Left kidney (tissue), 1 donor: ENCODE measurements at regions not wholly inside any gene's neighbourhood (a gene's known extent, or its start where the extent isn't known, plus 50 kb on each side); places are given as distances from the start of the nearest gene placed in this dataset.

Source experiments
- DNase-seq: peaks from one replicate; pipeline ENCODE4 v3.0.0-alpha.2; 2013

DNA sequence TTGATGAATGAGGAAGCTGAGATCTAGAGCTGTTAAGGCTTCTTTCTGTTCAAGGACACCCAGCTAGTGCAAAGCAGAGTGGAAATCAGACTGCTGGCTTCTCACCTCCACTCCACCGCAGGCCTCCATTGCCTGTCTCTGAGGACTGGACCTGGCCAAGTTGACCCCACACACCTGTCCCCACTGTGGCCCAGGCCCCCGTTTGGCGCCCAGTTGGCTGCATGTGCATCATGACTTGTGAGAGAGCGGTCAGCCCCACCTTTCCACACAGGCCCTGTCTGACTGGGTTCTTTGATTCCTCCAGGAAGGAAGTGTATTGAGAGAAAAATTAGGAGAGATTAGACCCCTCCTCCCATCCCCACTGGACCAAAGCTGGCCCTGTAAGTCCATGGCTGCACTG is 206.3 kb upstream of the TLE3 start:
- no peak for DNase-seq

GRCh38 chr15:70302360-70302759 is 204.6 kb upstream of the TLE3 start:
- DNase-seq, result no peak

- no peak for DNase-seq
Observed at GRCh38 chr15:70301396-70301795, 203.7 kb upstream of the TLE3 start.

GRCh38 chr15:70299931-70300869 is 202.5 kb upstream of the TLE3 start:
- no peak for DNase-seq

- no peak for DNase-seq
Observed at GRCh38 chr15:70297465-70298058, 199.8 kb upstream of the TLE3 start.

DNA sequence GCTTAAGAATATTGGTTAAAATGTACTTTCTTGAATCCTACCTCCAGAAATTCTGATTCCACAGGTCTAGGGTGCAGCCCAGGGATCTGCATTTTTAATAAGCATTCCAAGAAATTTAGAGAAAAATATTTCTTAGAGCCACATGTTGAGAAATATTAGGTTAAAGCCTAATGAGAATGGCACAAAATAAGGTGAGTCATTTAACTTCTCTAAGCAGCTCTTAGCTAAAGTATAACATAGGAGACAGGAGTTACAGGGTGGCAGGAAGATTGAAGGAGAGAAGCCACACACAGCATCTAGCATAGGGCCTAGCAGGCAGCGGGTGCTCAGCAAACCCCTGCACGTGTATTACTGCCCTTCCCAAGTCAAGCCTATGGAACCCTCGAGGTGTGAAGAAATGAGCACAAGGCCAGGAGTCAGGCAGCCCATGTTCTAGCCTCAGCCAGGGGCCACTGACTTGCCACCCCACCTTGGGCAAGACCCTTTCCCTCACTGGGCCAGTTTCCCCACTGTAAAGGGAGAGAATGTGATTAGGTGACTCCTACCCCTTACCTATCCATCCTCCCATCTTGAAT is 197.1 kb upstream of the TLE3 start:
- no peak for DNase-seq

DNA sequence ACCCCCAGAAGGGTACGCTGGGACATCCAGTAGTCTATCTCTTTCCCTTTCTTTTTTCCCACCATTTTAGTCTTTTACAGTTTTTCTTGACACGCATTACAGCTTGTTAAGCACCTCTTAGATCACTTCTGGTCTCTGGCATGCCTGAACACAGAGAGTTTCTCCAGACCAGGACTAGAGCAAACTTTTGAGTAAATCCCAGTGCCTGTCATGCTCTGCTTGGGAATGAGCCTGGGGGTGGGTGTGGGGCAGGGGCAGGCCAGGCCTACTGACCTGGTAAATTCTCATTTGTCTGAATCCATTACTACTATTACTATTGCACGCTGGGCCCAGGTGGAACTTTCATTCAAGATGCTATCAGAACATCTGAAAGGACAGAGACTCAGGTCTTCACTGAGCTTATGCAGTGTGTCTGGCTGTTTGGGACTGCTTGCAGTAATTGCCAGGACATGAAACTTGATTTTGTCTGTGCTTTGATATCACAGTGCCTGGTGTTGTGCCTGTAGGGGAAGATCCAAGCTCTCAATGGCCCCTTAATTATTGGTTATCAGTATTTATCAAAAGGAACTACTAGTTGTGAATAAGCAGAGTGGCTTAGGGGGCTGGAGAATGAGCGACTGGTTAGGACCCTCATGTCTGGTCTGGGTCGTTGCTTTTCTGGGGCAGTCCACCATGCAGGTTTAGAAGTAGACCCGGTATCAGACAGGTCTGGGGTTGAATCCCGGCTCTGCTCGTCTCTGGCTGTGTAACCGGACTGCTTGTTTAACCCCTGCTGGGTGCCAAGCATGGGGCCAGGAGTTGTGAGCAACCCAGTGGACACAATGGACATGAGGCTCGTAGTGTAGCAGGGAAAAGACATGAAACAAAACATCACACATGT is 196.1 kb upstream of the TLE3 start:
- DNase-seq, result no peak

GRCh38 chr15:70293138-70293537 is 195.4 kb upstream of the TLE3 start:
- DNase-seq, result no peak

- no peak for DNase-seq
Observed at GRCh38 chr15:70292076-70292760, 194.5 kb upstream of the TLE3 start.

DNA sequence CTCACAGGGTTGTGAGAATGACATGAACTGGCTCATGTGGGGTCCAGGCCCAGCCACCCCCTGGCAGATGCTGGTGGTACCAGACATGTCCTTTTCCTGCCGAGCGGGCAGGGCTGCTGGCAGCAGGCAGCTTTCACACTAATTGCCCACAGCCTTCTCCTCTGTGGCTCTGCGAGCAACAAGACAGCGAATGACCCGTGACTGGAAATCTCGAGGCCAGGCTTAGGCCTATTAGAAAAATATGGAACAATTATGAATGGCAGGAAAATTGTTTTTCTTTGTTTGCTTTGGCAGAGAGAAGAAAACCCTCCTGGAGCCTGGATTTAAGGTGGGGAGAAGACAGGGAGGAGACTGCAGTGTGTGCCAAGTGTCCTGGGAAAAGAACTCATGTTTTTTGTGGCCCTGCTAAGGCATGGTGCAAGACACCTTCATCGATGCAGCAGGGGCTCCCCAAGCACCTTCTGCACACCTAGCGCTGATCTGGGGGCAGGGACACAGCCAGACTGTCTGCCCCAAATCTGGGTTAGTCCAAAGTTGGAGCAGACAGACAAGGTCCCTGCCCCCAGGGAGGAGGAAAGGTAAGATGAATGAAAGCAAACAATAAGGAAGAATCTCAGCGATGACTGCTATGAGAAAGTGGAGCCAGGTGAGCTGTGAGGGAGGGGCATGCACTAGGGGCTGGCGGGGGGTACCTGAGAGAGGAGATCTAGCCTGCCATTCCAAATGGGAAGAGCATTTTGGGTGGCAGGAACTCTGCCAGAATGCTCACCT is 193.8 kb upstream of the TLE3 start:
- no peak for DNase-seq

GRCh38 chr15:70290708-70291107 is 193.0 kb upstream of the TLE3 start:
- no peak for DNase-seq

GRCh38 chr15:70289191-70289955 is 191.7 kb upstream of the TLE3 start:
- DNase-seq, result no peak

- no peak for DNase-seq
Observed at GRCh38 chr15:70286113-70286806, 188.5 kb upstream of the TLE3 start.

DNA sequence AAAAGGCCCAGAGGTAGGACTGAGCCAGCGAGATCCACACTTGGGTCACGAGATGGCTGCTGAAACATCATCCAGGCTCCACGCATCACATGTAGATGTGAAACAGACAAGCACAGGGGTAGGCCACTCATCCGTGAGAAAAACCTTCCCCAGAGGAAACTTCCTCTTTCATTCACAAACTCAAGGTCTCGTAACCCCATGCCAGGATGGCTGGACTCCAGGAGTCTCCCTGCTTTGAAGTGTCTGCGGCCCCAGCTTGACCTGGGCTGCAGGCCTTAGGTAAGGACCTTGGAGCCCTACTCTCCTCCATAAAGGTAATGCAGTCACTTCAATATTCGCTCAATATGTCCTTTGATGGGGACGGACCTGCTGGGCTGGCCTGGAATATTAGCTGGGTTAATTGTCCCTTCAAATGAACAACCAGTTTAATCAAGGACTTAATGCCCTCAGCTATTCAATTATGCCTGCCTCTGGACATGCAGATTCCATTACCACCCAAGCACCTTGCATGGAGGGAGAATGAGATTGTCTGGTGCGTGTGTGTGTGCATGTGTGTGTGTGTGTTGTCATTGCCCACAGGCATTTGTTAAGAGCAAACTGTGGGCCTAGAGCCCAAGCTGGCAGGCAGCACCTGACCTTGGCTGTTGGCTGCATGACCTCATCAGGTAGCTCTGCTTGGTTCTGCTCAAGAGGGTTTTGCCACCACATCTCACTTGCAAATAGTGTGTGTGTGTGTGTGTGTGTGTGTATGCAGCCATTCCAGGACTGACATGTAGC is 186.9 kb upstream of the TLE3 start:
- no peak for DNase-seq

DNA sequence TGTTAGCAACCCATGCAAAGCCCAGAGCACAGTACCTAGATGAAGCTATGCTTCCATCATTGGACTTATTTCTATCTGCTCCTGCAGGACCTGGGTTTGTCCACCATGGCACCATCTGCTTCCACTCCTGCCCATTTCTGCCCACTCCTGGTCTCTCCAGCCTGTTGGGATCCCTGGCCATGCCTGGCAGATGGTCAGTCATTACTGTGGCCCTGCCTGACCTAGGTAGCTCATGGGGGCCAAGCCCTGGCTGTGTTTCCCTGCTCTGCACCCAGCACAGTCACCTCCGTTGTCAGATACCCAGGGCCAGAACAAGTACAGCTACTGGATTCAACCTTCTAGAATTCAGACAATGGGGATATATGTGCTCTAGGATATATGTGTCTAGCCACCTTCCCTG is 185.8 kb upstream of the TLE3 start:
- no peak for DNase-seq

- no peak for DNase-seq
Observed at GRCh38 chr15:70281811-70282307, 184.1 kb upstream of the TLE3 start.

DNA sequence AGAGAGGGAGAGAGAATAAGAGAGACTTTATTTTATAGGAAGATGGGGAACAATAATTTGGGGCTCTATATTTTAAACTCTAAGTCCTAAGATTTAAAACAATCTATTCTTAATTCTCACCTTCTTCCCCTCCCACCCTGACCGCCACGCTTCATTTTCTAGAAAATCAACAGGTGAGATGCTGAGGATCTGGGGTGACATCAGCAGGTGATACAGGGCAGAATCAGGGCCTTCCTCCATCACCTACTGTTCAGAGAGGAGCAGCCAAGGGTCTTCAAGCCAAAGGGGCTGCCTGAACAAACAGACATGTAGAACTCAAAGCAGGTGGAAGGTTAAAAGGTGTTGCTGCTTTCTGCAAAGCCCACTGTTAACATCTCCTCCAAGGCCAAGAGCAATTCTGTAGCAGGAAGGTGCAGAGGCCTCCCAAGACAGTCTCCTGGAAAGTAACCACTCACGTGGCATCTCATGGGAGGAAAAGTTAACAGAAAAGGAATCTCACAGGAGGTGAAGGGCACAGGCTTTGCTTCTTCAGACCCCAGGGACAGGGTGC is 183.6 kb upstream of the TLE3 start:
- no peak for DNase-seq

DNA sequence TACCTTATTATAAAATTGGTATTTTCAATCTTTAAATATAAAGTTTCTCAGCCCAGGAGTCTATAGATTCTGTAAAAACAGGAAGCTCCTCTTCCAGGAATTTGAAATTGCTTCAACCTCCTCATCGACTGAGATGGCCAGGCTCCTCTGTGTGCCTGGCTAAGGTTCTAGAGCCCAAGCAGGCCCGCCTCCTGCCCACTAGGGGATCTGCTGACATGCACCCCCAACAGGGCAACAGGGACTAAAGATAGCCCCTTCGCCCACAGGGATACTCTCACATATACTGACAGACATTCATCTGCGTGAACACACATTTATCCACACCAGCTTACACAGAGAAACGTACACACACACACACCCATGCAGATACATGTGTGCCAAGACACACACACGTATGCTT is 183.1 kb upstream of the TLE3 start:
- no peak for DNase-seq
